SK-N-MC (cell line): ENCODE measurements at regions not wholly inside any gene's neighbourhood (a gene's known extent, or its start where the extent isn't known, plus 50 kb on each side); places are given as distances from the start of the nearest gene placed in this dataset.

Experiments
- EZH2 ChIP-seq: fragments of 200-600 bp; sonication (generic); IDR thresholded peaks from one replicate; pipeline ENCODE4 v1.6.1; 2017; ENCODE audit warnings: antibody characterized with exemption
- FOXP2 ChIP-seq: optimal IDR thresholded peaks from 2 replicates; pipeline ENCODE3; 2011; ENCODE audit warnings: mild to moderate bottlenecking, moderate library complexity; ENCODE audit not compliant: insufficient read depth; ENCODE audit errors: extremely low read length, control extremely low read depth
- POLR2AphosphoS5 ChIP-seq: IDR thresholded peaks from 2 replicates; pipeline ENCODE4 v1.6.1; 2012; ENCODE audit warnings: mild to moderate bottlenecking, low read depth, low read length, borderline replicate concordance

DNA sequence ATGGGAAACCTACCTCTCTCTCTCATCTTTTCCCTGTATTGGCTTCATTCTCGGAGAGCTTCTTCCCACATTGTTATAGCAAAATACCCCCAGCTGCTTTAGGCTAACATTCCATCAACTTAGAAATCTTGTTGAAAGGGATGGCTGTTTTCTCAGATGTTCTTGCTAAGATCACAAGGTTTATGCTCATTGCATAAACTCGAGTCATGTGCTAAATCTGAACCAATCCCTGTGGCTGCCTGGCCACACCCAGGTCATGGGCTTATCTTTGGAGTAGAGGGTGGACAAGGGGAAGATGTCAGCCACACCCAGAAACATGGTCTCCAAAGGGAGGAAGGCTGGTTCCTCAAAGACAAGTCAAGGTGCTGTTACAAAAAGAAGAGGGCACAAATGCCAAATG is 150.6 kb upstream of the UMPS start:
- TF ChIP-seq POLR2AphosphoS5 (no peak), EZH2 (no peak), FOXP2 (no peak)
